PC-9 (cell line): ENCODE measurements at regions not wholly inside any gene's neighbourhood (a gene's known extent, or its start where the extent isn't known, plus 50 kb on each side); places are given as distances from the start of the nearest gene placed in this dataset.

Experiments
- EZH2 ChIP-seq: fragments of 200-600 bp; sonication (generic); IDR thresholded peaks from 2 replicates; pipeline ENCODE4 v1.8.0; 2017; ENCODE audit warnings: antibody characterized with exemption, low read depth
- TF ChIP-seq, protein P1 (sequence below): fragments of 200-600 bp; sonication (generic); conservative IDR thresholded peaks from 2 replicates; pipeline ENCODE4 v1.6.1; 2017; ENCODE audit warnings: mixed run types, antibody characterized with exemption, mild to moderate bottlenecking, moderate library complexity

DNA sequence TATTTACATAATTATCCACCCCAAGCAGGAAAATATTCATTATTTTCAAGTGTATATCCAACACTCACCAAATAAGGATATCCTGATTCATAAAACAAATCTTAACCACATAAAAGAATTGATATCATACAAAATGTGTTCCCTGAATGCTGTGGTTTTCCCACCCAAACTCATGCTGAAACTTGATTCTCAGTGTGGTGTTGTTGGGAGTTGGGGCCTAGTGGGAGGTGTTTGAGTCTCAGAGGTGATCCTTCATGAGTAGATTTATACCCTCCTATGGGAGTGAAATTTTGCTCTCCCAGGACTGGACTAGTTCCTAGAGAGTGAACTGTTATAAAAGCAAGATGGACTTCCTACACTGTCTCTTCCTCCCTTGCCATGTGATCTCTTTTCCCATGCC, 1028.3 kb downstream of the SORCS1 start:
- TF ChIP-seq, protein P1, sequence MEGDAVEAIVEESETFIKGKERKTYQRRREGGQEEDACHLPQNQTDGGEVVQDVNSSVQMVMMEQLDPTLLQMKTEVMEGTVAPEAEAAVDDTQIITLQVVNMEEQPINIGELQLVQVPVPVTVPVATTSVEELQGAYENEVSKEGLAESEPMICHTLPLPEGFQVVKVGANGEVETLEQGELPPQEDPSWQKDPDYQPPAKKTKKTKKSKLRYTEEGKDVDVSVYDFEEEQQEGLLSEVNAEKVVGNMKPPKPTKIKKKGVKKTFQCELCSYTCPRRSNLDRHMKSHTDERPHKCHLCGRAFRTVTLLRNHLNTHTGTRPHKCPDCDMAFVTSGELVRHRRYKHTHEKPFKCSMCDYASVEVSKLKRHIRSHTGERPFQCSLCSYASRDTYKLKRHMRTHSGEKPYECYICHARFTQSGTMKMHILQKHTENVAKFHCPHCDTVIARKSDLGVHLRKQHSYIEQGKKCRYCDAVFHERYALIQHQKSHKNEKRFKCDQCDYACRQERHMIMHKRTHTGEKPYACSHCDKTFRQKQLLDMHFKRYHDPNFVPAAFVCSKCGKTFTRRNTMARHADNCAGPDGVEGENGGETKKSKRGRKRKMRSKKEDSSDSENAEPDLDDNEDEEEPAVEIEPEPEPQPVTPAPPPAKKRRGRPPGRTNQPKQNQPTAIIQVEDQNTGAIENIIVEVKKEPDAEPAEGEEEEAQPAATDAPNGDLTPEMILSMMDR: no peak
- TF ChIP-seq EZH2: no peak
